HCT116 (cell line): ENCODE measurements at regions not wholly inside any gene's neighbourhood (a gene's known extent, or its start where the extent isn't known, plus 50 kb on each side); places are given as distances from the start of the nearest gene placed in this dataset.

Experiments
- EGR1 ChIP-seq: IDR thresholded peaks from 2 replicates; pipeline ENCODE4 v1.6.1; 2012; ENCODE audit warnings: low read depth
- EZH2 ChIP-seq: fragments of 200-600 bp; sonication (generic); IDR thresholded peaks from 2 replicates; pipeline ENCODE4 v1.6.1; 2017; ENCODE audit warnings: antibody characterized with exemption, mixed run types
- FOSL1 ChIP-seq: IDR thresholded peaks from 2 replicates; pipeline ENCODE4 v1.6.1; 2012; ENCODE audit warnings: low read depth
- JUND ChIP-seq: IDR thresholded peaks from 2 replicates; pipeline ENCODE4 v1.6.1; 2012
- POLR2A ChIP-seq: IDR thresholded peaks from 2 replicates; pipeline ENCODE4 v1.7.0; 2011; ENCODE audit warnings: borderline replicate concordance; ENCODE audit not compliant: insufficient read depth, insufficient read length; ENCODE audit errors: extremely low read depth
- POLR2AphosphoS5 ChIP-seq: IDR thresholded peaks from 2 replicates; pipeline ENCODE4 v1.6.1; 2011; ENCODE audit warnings: mild to moderate bottlenecking, low read depth, low read length, moderate library complexity
- SIN3A ChIP-seq: IDR thresholded peaks from 2 replicates; pipeline ENCODE4 v1.6.1; 2012; ENCODE audit warnings: low read depth
- SP1 ChIP-seq: IDR thresholded peaks from 2 replicates; pipeline ENCODE4 v1.6.1; 2012; ENCODE audit warnings: low read depth
- YY1 ChIP-seq: IDR thresholded peaks from 2 replicates; pipeline ENCODE4 v1.6.1; 2011; ENCODE audit warnings: low read length, low read depth, moderate library complexity, mild to moderate bottlenecking; ENCODE audit not compliant: insufficient replicate concordance; ENCODE audit errors: extremely low read depth
- TF ChIP-seq, protein P1 (sequence below), 3 experiments: fragments of 200-600 bp in 1 of 3; sonication (generic) in 1 of 3; IDR thresholded peaks in 2 of 3; conservative IDR thresholded peaks in 1 of 3; 2 replicates each; pipeline ENCODE4 v1.5.1; 2012 to 2017; ENCODE audit warnings: low read depth in 2 of 3, low read length in 2 of 3, antibody characterized with exemption in 1 of 3, borderline replicate concordance in 1 of 3, control low read depth in 1 of 3, mild to moderate bottlenecking in 1 of 3, mixed read lengths in 1 of 3, mixed run types in 1 of 3, moderate library complexity in 1 of 3; ENCODE audit not compliant: insufficient read depth in 1 of 3
- TF ChIP-seq, protein P2 (sequence below): IDR thresholded peaks from 2 replicates; pipeline ENCODE4 v1.6.1; 2012

DNA sequence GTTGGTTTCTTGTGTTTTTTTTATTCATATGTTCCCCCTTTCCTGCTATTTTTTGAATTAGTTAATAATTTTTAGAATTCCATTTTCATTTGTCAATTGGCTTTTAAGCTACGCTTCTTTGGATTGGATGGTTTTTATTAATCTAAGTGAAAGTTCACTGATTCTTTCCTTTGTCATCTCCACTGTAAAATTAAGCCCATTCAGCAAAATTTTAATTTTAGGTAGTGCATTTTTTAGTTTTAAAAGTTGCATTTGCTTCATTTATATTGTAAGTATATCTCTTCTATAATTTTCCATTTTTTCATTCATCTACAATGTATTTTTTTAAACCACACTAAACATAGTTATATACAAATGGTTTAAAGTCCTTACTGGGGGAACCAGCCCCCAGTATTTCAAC, 417.3 kb upstream of the HTR2C start:
- TF ChIP-seq, protein P1, sequence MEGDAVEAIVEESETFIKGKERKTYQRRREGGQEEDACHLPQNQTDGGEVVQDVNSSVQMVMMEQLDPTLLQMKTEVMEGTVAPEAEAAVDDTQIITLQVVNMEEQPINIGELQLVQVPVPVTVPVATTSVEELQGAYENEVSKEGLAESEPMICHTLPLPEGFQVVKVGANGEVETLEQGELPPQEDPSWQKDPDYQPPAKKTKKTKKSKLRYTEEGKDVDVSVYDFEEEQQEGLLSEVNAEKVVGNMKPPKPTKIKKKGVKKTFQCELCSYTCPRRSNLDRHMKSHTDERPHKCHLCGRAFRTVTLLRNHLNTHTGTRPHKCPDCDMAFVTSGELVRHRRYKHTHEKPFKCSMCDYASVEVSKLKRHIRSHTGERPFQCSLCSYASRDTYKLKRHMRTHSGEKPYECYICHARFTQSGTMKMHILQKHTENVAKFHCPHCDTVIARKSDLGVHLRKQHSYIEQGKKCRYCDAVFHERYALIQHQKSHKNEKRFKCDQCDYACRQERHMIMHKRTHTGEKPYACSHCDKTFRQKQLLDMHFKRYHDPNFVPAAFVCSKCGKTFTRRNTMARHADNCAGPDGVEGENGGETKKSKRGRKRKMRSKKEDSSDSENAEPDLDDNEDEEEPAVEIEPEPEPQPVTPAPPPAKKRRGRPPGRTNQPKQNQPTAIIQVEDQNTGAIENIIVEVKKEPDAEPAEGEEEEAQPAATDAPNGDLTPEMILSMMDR (IDR thresholded peaks at IDR 0.05 in 2 of 3, conservative IDR thresholded peaks at IDR 0.05 in 1 of 3; ENCODE audit: borderline replicate concordance in 1 of 3, insufficient read depth in 1 of 3, low read depth in 2 of 3, low read length in 2 of 3), result no peak
- no peak for TF ChIP-seq POLR2A
- TF ChIP-seq SIN3A, result no peak
- TF ChIP-seq EZH2, result no peak
- TF ChIP-seq POLR2AphosphoS5, result no peak
- TF ChIP-seq SP1, result no peak
- TF ChIP-seq, protein P2, sequence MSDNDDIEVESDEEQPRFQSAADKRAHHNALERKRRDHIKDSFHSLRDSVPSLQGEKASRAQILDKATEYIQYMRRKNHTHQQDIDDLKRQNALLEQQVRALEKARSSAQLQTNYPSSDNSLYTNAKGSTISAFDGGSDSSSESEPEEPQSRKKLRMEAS, result no peak
- no peak for TF ChIP-seq YY1
- TF ChIP-seq EGR1, result no peak
- TF ChIP-seq JUND, result no peak
- TF ChIP-seq FOSL1, result no peak
